A549 (cell line): ENCODE measurements at regions not wholly inside any gene's neighbourhood (a gene's known extent, or its start where the extent isn't known, plus 50 kb on each side); places are given as distances from the start of the nearest gene placed in this dataset.

Experiments used
- ATAC-seq, 2 experiments: fragments of 200-7000 bp in 1 of 2; fragments of >200 bp in 1 of 2; cut with Nextera tagmentation in 1 of 2; cut with Tn5 transposase in 1 of 2; 3 replicates each; pipeline versions ENCODE4 v1.8.0 to v1.9.1; 2018 to 2020; ENCODE audit warnings: mild to moderate bottlenecking in 1 of 2, moderate library complexity in 1 of 2
- CTCF ChIA-PET: fragments of 300-600 bp; sonication (Branson Sonifier 250); formaldehyde crosslinking; extraction: SDS; loops from one replicate; lab custom pipeline; 2021; ENCODE audit warnings: antibody characterized with exemption, inconsistent platforms; lab: Yijun Ruan, JAX
- POLR2A ChIA-PET: fragments of 350-600 bp; formaldehyde crosslinking; extraction: SDS; loops from one replicate; lab custom pipeline; 2021; ENCODE audit warnings: antibody characterized with exemption, inconsistent platforms; lab: Yijun Ruan, JAX
- DNase-seq, 2 experiments: peaks; one replicate each; pipeline versions ENCODE4 v3.0.0 to v3.0.0-alpha.2; 2011 to 2016; ENCODE audit warnings: low read depth in 1 of 2, low spot score in 1 of 2
- FAIRE-seq: peaks from 2 replicates; lab custom pipeline; 2011; peaks lifted over from hg19 to GRCh38; lab: Jason Lieb, UNC
- H3K27ac ChIP-seq, 2 experiments: fragments of >200 bp; sonication (Bioruptor Twin); formaldehyde crosslinking; 3 replicates each; pipeline ENCODE4 v1.5.1; 2016 to 2017
- H3K4me1 ChIP-seq: fragments of >200 bp; sonication (Bioruptor Twin); formaldehyde crosslinking; 3 replicates; pipeline ENCODE4 v1.6.1; 2016
- H3K4me2 ChIP-seq: fragments of >200 bp; sonication (Bioruptor Twin); formaldehyde crosslinking; 3 replicates; pipeline ENCODE4 v1.6.1; 2016
- H3K4me3 ChIP-seq: fragments of >200 bp; sonication (Bioruptor Twin); formaldehyde crosslinking; 3 replicates; pipeline ENCODE4 v1.5.1; 2016
- H3K9me3 ChIP-seq: fragments of >200 bp; sonication (Bioruptor Twin); formaldehyde crosslinking; 3 replicates; pipeline ENCODE4 v1.6.1; 2016
- CBX8 ChIP-seq: fragments of 200-600 bp; sonication (generic); IDR thresholded peaks from 2 replicates; pipeline ENCODE4 v1.6.1; 2016
- CHD2 ChIP-seq: fragments of 150-350 bp; IDR thresholded peaks from 2 replicates; pipeline ENCODE4 v1.6.1; 2014; ENCODE audit warnings: low read length; ENCODE audit not compliant: partially characterized antibody
- E2F6 ChIP-seq: IDR thresholded peaks from 2 replicates; pipeline ENCODE4 v1.6.1; 2012; ENCODE audit warnings: low read depth, borderline replicate concordance
- ELK1 ChIP-seq: fragments of 150-350 bp; IDR thresholded peaks from 2 replicates; pipeline ENCODE4 v1.6.1; 2014; ENCODE audit warnings: low read depth, mild to moderate bottlenecking, low read length
- EP300 ChIP-seq, 2 experiments: fragments of >200 bp; sonication (Bioruptor Twin); formaldehyde crosslinking; IDR thresholded peaks; 2 replicates in 1 of 2; 3 replicates in 1 of 2; pipeline ENCODE4 v1.6.1; 2016 to 2017
- FOSL2 ChIP-seq, 2 experiments: fragments of 450-650 bp in 1 of 2; fragments of >200 bp in 1 of 2; sonication (Bioruptor Twin) in 1 of 2; formaldehyde crosslinking; IDR thresholded peaks; 2 replicates each; pipeline versions ENCODE4 v1.5.0 to v1.6.1; 2016 to 2020; ENCODE audit warnings: mild to moderate bottlenecking in 1 of 2, moderate library complexity in 1 of 2
- HDAC2 ChIP-seq: fragments of 200-600 bp; sonication (generic); IDR thresholded peaks from 2 replicates; pipeline ENCODE4 v1.6.1; 2016
- HEYL ChIP-seq: fragments of 250-450 bp; sonication (Bioruptor Pico); IDR thresholded peaks from 2 replicates; pipeline ENCODE4 v1.8.0; 2021; ENCODE audit warnings: mild to moderate bottlenecking, moderate library complexity
- HOXB13 ChIP-seq: fragments of 250-450 bp; sonication (Bioruptor Pico); IDR thresholded peaks from 2 replicates; pipeline ENCODE4 v1.5.0; 2020; ENCODE audit warnings: low read depth, mild to moderate bottlenecking, moderate library complexity
- MAX ChIP-seq: IDR thresholded peaks from 2 replicates; pipeline ENCODE4 v1.6.1; 2012
- PHF8 ChIP-seq: fragments of 200-600 bp; sonication (generic); IDR thresholded peaks from 2 replicates; pipeline ENCODE4 v1.6.1; 2016; ENCODE audit warnings: low read depth, mild to moderate bottlenecking, antibody characterized with exemption, moderate library complexity, borderline replicate concordance
- RAD21 ChIP-seq, 2 experiments: fragments of >200 bp in 1 of 2; sonication (Bioruptor Twin) in 1 of 2; formaldehyde crosslinking in 1 of 2; IDR thresholded peaks in 1 of 2; conservative IDR thresholded peaks in 1 of 2; 2 replicates in 1 of 2; 3 replicates in 1 of 2; pipeline ENCODE4 v1.6.1; 2012 to 2018; ENCODE audit warnings: inconsistent platforms in 1 of 2
- REST ChIP-seq: fragments of 200-600 bp; sonication (generic); IDR thresholded peaks from 2 replicates; pipeline ENCODE4 v1.6.1; 2016; ENCODE audit warnings: antibody characterized with exemption, mild to moderate bottlenecking, moderate library complexity
- RFX5 ChIP-seq: fragments of 450-650 bp; IDR thresholded peaks from 2 replicates; pipeline ENCODE4 v1.7.1; 2014; ENCODE audit warnings: antibody characterized with exemption, mild to moderate bottlenecking, moderate library complexity
- TFCP2L1 ChIP-seq: fragments of 250-450 bp; sonication (Bioruptor Pico); IDR thresholded peaks from 2 replicates; pipeline ENCODE4 v1.5.0; 2021; ENCODE audit warnings: mild to moderate bottlenecking
- WGBS: methylation state at CpG from one replicate; pipeline ENCODE4 v1.1.6; 2017; ENCODE audit errors: missing lambda C conversion rate; 5-methylcytosine and 5-hydroxymethylcytosine counted together

GRCh38 chr6:4280707-4281106 lies 145.3 kb upstream of the ECI2 start:
- 0 out of 3 replicates have a peak, but pooled peaks cover 4% of the 10 kb centered on the region for H3K9me3 ChIP-seq
- H3K4me2 ChIP-seq, result peak overlapping the region; percentile 74
- DNase-seq (peak; percentile 47 to 68), FAIRE-seq (no peak), ATAC-seq (peak; percentile 97 to 98)
- WGBS, result 0% methylated on average over 1 of the region's 1 CpG
- TF ChIP-seq HEYL (CRISPR knock-in tag) (no peak), RFX5 (peak; percentile 83), FOSL2 (IDR thresholded peaks at IDR 0.05) (no peak), FOSL2 (CRISPR knock-in tag; IDR thresholded peaks at IDR 0.05) (no peak)
- POLR2A ChIA-PET, result no interaction called here
- H3K27ac ChIP-seq, result peak overlapping the region; percentile 67 to 77
- H3K4me1 ChIP-seq, result peaks cover 20% of the 10 kb centered on the region
- H3K4me3 ChIP-seq, result no peak overlapping the region
- CTCF ChIA-PET, result interaction anchor here (1.0 to 1.5 kb wide), 2 partner anchors 10 to 15 kb away, joined by 3 to 4 read pairs; no protein-coding TSS in a partner anchor

- FAIRE-seq (no peak), ATAC-seq (no peak), DNase-seq (no peak)
- H3K9me3 ChIP-seq, result 0 out of 3 replicates have a peak, but pooled peaks cover 4% of the 10 kb centered on the region
- CTCF ChIA-PET, result interaction anchor here (1.0 kb wide), 1 partner anchor 11 kb away, joined by 4 read pairs; no protein-coding TSS in a partner anchor
- H3K4me1 ChIP-seq, result peaks cover 22% of the 10 kb centered on the region
- no peak overlapping the region for H3K4me3 ChIP-seq
- POLR2A ChIA-PET, result no interaction called here
- TF ChIP-seq PHF8 (no peak), RAD21 (conservative IDR thresholded peaks at IDR 0.05 in 1 of 2, IDR thresholded peaks at IDR 0.05 in 1 of 2) (no peak), TFCP2L1 (CRISPR knock-in tag) (no peak), MAX (no peak), HOXB13 (CRISPR knock-in tag) (no peak), HDAC2 (no peak)
- H3K27ac ChIP-seq, result peak overlapping the region; percentile 67 to 71; a peak in 4 of 6 replicates
- H3K4me2 ChIP-seq, result peak overlapping the region; percentile 74
- 95% methylated on average over 7 of the region's 7 CpGs for WGBS
Observed at GRCh38 chr6:4280031-4280430, 144.7 kb upstream of the ECI2 start.

GRCh38 chr6:4274382-4275082 lies 139.2 kb upstream of the ECI2 start:
- CTCF ChIA-PET, result no interaction called here
- H3K4me1 ChIP-seq, result peaks cover 21% of the 10 kb centered on the region; the same call in 2 of the 3 replicates
- H3K27ac ChIP-seq, result no peak overlapping the region
- no peak overlapping the region for H3K4me3 ChIP-seq
- H3K9me3 ChIP-seq, result 0 out of 3 replicates have a peak, but pooled peaks cover 4% of the 10 kb centered on the region
- DNase-seq (peak in 1 of 2 experiments; percentile 22), FAIRE-seq (no peak), ATAC-seq (no peak)
- POLR2A ChIA-PET, result interaction anchor here (0.6 kb wide), 1 partner anchor 17 kb away, joined by 3 read pairs; no protein-coding TSS in a partner anchor
- H3K4me2 ChIP-seq, result no peak overlapping the region
- WGBS, result 15% methylated on average over 2 of the region's 2 CpGs
- no peak for TF ChIP-seq EP300 (IDR thresholded peaks at IDR 0.05)
- no peak for TF ChIP-seq REST
- no peak for TF ChIP-seq CBX8
- TF ChIP-seq ELK1, result no peak
- no peak for TF ChIP-seq E2F6
- TF ChIP-seq CHD2, result no peak
- no peak for TF ChIP-seq RAD21 (conservative IDR thresholded peaks at IDR 0.05 in 1 of 2, IDR thresholded peaks at IDR 0.05 in 1 of 2)
